HG02870 (cell line): ENCODE measurements at regions not wholly inside any gene's neighbourhood (a gene's known extent, or its start where the extent isn't known, plus 50 kb on each side); places are given as distances from the start of the nearest gene placed in this dataset.
"Not testable (repeated sequence)": the region's sequence is repeated elsewhere in the genome, so short reads cannot be mapped to it uniquely, and the experiment has no call there.

Source experiments
- ATAC-seq: cut with Tn5 transposase; IDR thresholded peaks from one replicate; pipeline ENCODE4 v1.9.1; 2021; ENCODE audit warnings: mild to moderate bottlenecking, moderate library complexity; ENCODE audit not compliant: unreplicated experiment

GRCh38 chr4:19539201-19539600 lies 712.5 kb upstream of the SLIT2 start:
- ATAC-seq: no peak

GRCh38 chr4:19534159-19534558 lies 717.5 kb upstream of the SLIT2 start:
- no peak for ATAC-seq

- no peak for ATAC-seq
Measured at GRCh38 chr4:19531906-19532848, 719.5 kb upstream of the SLIT2 start.

GRCh38 chr4:19523964-19524363 lies 727.7 kb upstream of the SLIT2 start:
- no peak for ATAC-seq

GRCh38 chr4:19522966-19523365 lies 728.7 kb upstream of the SLIT2 start:
- no peak for ATAC-seq

GRCh38 chr4:19520939-19521520 lies 730.7 kb upstream of the SLIT2 start:
- ATAC-seq: no peak

GRCh38 chr4:19514276-19515070 lies 737.2 kb upstream of the SLIT2 start:
- ATAC-seq: no peak

GRCh38 chr4:19512086-19512485 lies 739.6 kb upstream of the SLIT2 start:
- ATAC-seq: no peak

- ATAC-seq: no peak
Measured at GRCh38 chr4:19510993-19511392, 740.7 kb upstream of the SLIT2 start.

GRCh38 chr4:19508442-19508841 lies 743.3 kb upstream of the SLIT2 start:
- ATAC-seq: no peak

- no peak for ATAC-seq
Measured at GRCh38 chr4:19497705-19498104, 754.0 kb upstream of the SLIT2 start.

- ATAC-seq: no peak
Measured at GRCh38 chr4:19496756-19497155, 754.9 kb upstream of the SLIT2 start.

GRCh38 chr4:19494961-19495360 lies 756.7 kb upstream of the SLIT2 start:
- no peak for ATAC-seq

- ATAC-seq: no peak
Measured at GRCh38 chr4:19492606-19493005, 759.1 kb upstream of the SLIT2 start.

- ATAC-seq: no peak
Measured at GRCh38 chr4:19486400-19486799, 765.3 kb upstream of the SLIT2 start.

GRCh38 chr4:19478791-19479190 lies 772.9 kb upstream of the SLIT2 start:
- no peak for ATAC-seq

GRCh38 chr4:19473569-19473968 lies 778.1 kb upstream of the SLIT2 start:
- ATAC-seq: no peak

GRCh38 chr4:19472666-19473065 lies 779.0 kb upstream of the SLIT2 start:
- ATAC-seq: no peak

GRCh38 chr4:19470001-19470400 lies 781.7 kb upstream of the SLIT2 start:
- not testable (repeated sequence) for ATAC-seq

- no peak for ATAC-seq
Measured at GRCh38 chr4:19462117-19462516, 789.6 kb upstream of the SLIT2 start.

GRCh38 chr4:19455850-19456602 lies 795.7 kb upstream of the SLIT2 start:
- no peak for ATAC-seq
